Retinal pigment epithelial cell (primary cell): ENCODE measurements at regions not wholly inside any gene's neighbourhood (a gene's known extent, or its start where the extent isn't known, plus 50 kb on each side); places are given as distances from the start of the nearest gene placed in this dataset.
A peak's percentile ranks its signal among the peaks of the same experiment; 100 is the strongest.

ENCODE experiments used
- DNase-seq: peaks from one replicate; pipeline ENCODE4 v3.0.0-alpha.2; 2010; ENCODE audit warnings: low read depth
- H3K4me3 ChIP-seq: 2 replicates; pipeline ENCODE4 v1.5.1; 2011; ENCODE audit warnings: mild to moderate bottlenecking, low read length, control low read depth, moderate library complexity
- TF ChIP-seq, protein P1 (sequence below): conservative IDR thresholded peaks from 2 replicates; pipeline ENCODE4 v1.5.1; 2011; ENCODE audit warnings: low read depth, low read length, control low read depth, inconsistent platforms

DNA sequence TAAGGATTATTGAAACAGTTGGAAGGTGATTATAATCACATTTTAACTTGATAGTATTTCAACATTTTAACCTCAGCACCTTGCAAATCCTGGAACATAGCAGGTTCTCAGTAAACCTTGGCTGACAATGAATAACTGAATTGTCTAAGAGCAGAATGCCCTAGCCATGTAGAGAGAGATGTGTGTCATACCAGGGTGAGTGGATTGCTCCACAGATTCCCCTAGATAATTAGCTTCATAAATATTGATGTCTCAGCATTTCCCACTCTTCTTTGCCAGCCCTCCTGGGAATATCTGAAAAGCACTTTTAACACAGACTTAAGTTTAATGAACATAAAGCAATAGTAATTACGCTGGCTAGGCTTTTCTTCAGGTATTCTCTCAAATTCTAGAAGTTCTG, 363.5 kb downstream of the MAN2A1 start:
- no peak overlapping the region for H3K4me3 ChIP-seq
- no peak for DNase-seq
- TF ChIP-seq, protein P1, sequence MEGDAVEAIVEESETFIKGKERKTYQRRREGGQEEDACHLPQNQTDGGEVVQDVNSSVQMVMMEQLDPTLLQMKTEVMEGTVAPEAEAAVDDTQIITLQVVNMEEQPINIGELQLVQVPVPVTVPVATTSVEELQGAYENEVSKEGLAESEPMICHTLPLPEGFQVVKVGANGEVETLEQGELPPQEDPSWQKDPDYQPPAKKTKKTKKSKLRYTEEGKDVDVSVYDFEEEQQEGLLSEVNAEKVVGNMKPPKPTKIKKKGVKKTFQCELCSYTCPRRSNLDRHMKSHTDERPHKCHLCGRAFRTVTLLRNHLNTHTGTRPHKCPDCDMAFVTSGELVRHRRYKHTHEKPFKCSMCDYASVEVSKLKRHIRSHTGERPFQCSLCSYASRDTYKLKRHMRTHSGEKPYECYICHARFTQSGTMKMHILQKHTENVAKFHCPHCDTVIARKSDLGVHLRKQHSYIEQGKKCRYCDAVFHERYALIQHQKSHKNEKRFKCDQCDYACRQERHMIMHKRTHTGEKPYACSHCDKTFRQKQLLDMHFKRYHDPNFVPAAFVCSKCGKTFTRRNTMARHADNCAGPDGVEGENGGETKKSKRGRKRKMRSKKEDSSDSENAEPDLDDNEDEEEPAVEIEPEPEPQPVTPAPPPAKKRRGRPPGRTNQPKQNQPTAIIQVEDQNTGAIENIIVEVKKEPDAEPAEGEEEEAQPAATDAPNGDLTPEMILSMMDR, result no peak

DNA sequence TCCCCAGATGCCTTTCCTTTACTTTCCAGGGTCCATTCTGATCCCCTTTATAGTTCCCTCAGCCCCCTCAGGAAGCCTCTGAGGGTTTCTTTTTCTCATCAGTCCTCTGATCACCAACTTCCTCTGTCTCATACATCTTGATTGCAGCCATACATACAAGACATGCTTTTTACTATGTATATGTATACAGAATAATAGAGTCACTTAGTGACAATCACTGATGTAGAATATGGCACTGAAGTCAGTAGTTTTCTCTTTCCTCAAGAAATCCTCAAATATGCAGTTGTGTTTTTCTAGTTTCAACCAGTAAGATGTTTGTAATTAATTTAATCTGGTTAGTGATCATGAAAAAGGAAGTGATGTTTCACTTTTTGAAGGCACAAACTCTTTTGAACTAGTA, 364.1 kb downstream of the MAN2A1 start:
- DNase-seq, result no peak
- TF ChIP-seq, protein P1, result no peak
- H3K4me3 ChIP-seq, result no peak overlapping the region

DNA sequence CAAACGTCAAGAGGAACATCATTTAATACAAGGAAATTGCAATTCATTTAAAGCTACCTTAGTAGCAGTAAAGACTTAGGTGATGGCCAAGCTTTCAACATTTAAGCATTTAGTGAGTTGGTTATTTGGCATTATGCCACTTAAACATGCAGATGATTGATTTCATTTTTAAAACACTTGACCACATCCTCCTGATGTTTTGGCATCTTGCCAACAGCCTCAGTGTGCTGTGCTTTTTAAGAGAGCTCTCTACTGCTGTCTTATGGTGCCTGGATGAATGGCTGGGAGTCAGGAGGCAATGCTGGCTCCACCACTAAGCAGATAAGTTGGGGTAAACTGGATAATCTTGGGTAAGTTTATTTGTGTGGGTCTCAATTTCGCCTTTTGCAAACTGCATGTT, 364.5 kb downstream of the MAN2A1 start:
- TF ChIP-seq, protein P1, result peak; percentile 58
- H3K4me3 ChIP-seq, result no peak overlapping the region
- peak; percentile 87 for DNase-seq

DNA sequence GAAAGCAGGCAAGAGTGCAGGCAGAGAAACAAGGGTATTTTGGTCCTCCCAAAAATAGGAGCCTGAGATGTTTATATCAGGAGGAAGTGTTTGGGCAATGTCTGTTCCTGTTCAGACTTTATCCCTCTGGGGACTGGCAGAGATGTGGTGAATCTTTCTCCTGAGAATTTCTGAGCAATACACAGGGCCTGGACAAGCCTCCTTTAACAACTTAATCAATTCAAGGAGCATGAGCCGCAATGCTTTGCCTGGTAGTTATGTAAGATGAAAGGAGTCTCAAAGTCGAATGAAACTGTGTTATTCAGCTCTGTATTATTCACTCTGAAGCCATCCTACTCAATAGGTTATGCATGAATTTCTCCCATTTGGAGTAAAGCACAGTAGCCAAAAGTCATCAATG, 365.6 kb downstream of the MAN2A1 start:
- TF ChIP-seq, protein P1, result no peak
- DNase-seq, result no peak
- no peak overlapping the region for H3K4me3 ChIP-seq

DNA sequence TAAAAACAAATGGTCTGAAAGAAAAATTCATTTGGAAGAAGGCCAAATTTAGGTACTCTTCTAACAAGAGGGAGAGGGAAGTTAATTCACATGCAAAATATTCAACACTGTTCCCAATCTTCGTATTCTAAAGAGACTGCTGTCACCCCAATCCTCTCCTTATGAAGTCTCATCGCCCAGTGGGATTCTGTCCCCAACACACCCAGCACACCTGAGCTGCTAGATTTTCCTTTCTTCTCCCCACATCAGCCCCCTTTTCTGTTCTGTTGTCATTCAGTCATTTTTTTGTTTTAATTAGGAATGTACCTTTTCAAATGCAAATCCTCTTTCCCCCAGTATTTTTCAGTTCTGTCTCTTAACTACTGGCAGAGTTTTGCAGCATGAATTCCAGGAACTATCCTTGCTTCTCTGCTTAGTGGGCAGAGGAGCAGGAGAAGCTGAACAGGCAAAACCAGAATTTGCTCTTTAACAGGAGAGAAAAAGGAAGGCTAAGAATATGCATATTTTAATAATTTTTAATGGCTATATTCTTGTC, 366.9 kb downstream of the MAN2A1 start:
- TF ChIP-seq, protein P1, result no peak
- H3K4me3 ChIP-seq, result no peak overlapping the region
- no peak for DNase-seq

DNA sequence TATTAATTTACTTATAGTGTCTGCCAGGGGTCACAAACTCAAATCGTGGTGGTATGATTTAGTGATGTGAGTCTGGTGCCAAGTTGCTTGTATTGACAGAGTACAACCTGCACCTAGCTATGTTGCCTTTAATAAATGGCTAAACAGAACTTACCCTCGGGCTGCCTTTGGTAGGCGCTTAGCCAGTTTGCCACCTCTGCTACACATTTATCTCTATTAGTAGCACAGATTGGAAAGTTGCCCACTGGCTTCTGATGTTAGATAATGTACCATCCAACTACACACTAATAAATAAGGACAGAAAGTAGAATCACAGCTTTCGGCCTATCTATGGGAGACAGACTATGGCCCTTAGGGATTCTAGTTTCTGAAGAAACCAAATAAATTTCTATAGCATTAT, 368.4 kb downstream of the MAN2A1 start:
- no peak for DNase-seq
- TF ChIP-seq, protein P1, result no peak
- H3K4me3 ChIP-seq, result no peak overlapping the region

DNA sequence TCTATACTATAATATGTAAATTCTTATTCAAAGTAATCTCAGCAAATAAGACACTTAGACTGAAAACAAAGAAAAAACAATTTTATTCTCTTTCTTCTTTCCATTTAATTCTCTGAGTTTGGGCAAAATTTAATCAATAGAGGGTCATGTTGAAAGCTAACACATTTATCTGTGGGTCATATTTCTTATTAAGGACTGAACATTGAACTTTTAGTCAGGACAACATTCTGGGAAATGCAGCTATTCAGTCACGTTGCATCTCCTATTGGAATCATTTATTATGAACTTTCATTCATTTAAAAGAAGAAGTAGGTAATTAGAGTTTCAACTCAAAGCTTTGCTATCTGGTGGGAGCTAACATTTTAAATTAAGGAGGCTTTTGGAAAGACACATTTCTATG, 372.5 kb downstream of the MAN2A1 start:
- TF ChIP-seq, protein P1, result no peak
- no peak overlapping the region for H3K4me3 ChIP-seq
- DNase-seq, result no peak
